IMR-90 (cell line): ENCODE measurements at regions not wholly inside any gene's neighbourhood (a gene's known extent, or its start where the extent isn't known, plus 50 kb on each side); places are given as distances from the start of the nearest gene placed in this dataset.

ENCODE experiments used
- ATAC-seq: fragments of 200-7000 bp; cut with Tn5 transposase; 2 replicates; pipeline ENCODE4 v1.9.1; 2020; ENCODE audit warnings: low read depth, mild to moderate bottlenecking, moderate library complexity
- BruUV-seq: library from RNA; stranded (reverse); fragments of 400-500 nt; replicated peaks from 2 replicates; lab custom pipeline; 2021; lab: Mats Ljungman, UMichigan
- CTCF ChIA-PET: fragments of 300-600 bp; formaldehyde crosslinking; extraction: SDS; loops from one replicate; lab custom pipeline; 2021; ENCODE audit warnings: antibody characterized with exemption; lab: Yijun Ruan, JAX
- POLR2A ChIA-PET: fragments of 300-600 bp; sonication (Branson Sonifier 250); formaldehyde crosslinking; loops from one replicate; lab custom pipeline; 2022; ENCODE audit warnings: antibody characterized with exemption; ENCODE audit not compliant: unreplicated experiment; lab: Charles Lee
- DNase-seq: peaks from one replicate; pipeline ENCODE4 v3.0.0; 2013
- H2AFZ ChIP-seq: replicated peaks from 2 replicates; pipeline ENCODE3; 2013; ENCODE audit warnings: low read length, mild to moderate bottlenecking; ENCODE audit not compliant: poor library complexity
- H2AK5ac ChIP-seq: 2 replicates; pipeline ENCODE4 v1.6.1; 2013; ENCODE audit warnings: low read depth, low read length, inconsistent platforms
- H2AK9ac ChIP-seq: replicated peaks from 2 replicates; pipeline ENCODE3; 2013; ENCODE audit warnings: mild to moderate bottlenecking, low read depth, low read length, moderate library complexity; ENCODE audit not compliant: poor library complexity
- H2BK120ac ChIP-seq: 2 replicates; pipeline ENCODE4 v1.6.1; 2013; ENCODE audit warnings: low read depth, low read length, inconsistent platforms
- H2BK15ac ChIP-seq: 3 replicates; pipeline ENCODE4 v1.6.1; 2013; ENCODE audit warnings: low read depth, low read length, inconsistent platforms
- H2BK20ac ChIP-seq: 2 replicates; pipeline ENCODE4 v1.6.1; 2013; ENCODE audit warnings: low read depth, mild to moderate bottlenecking, inconsistent platforms, low read length, moderate library complexity
- H2BK5ac ChIP-seq: 2 replicates; pipeline ENCODE4 v1.6.1; 2013; ENCODE audit warnings: mild to moderate bottlenecking, low read depth, low read length, inconsistent platforms; ENCODE audit not compliant: poor library complexity, severe bottlenecking
- H3K14ac ChIP-seq: replicated peaks from 2 replicates; pipeline ENCODE4 v1.6.1; 2013; ENCODE audit warnings: low read depth, low read length, inconsistent platforms
- H3K18ac ChIP-seq: 2 replicates; pipeline ENCODE4 v1.6.1; 2013; ENCODE audit warnings: low read depth, low read length, control low read depth
- H3K23ac ChIP-seq: 2 replicates; pipeline ENCODE4 v1.6.1; 2013; ENCODE audit warnings: low read depth, low read length, inconsistent platforms
- H3K27ac ChIP-seq: 2 replicates; pipeline ENCODE4 v1.5.1; 2013; ENCODE audit warnings: mild to moderate bottlenecking, control low read depth, low read length; ENCODE audit not compliant: insufficient read depth
- H3K27me3 ChIP-seq: 2 replicates; pipeline ENCODE4 v1.6.1; 2013; ENCODE audit warnings: low read length; ENCODE audit not compliant: control insufficient read depth, insufficient read depth
- H3K36me3 ChIP-seq: 2 replicates; pipeline ENCODE4 v1.6.1; 2013; ENCODE audit warnings: low read length, mixed read lengths; ENCODE audit not compliant: control insufficient read depth, insufficient read depth
- H3K4ac ChIP-seq: 2 replicates; pipeline ENCODE4 v1.6.1; 2013; ENCODE audit warnings: low read depth, low read length, inconsistent platforms
- H3K4me1 ChIP-seq: 2 replicates; pipeline ENCODE4 v1.6.1; 2013; ENCODE audit warnings: low read length, mixed read lengths; ENCODE audit not compliant: control insufficient read depth, insufficient read depth
- H3K4me2 ChIP-seq: 2 replicates; pipeline ENCODE4 v1.6.1; 2013; ENCODE audit warnings: low read depth, mild to moderate bottlenecking, control low read depth, low read length, moderate library complexity
- H3K4me3 ChIP-seq: 2 replicates; pipeline ENCODE4 v1.5.1; 2013; ENCODE audit warnings: low read depth, mild to moderate bottlenecking, control low read depth, low read length, moderate library complexity; ENCODE audit not compliant: insufficient read depth
- H3K56ac ChIP-seq: 2 replicates; pipeline ENCODE4 v1.6.1; 2013; ENCODE audit warnings: low read length, inconsistent platforms; ENCODE audit not compliant: insufficient read depth; ENCODE audit errors: extremely low read depth
- H3K79me1 ChIP-seq, 2 experiments: 2 replicates each; pipeline ENCODE4 v1.6.1; 2013; ENCODE audit warnings: low read length in 2 of 2, inconsistent platforms in 1 of 2, low read depth in 1 of 2
- H3K9ac ChIP-seq: 2 replicates; pipeline ENCODE4 v1.6.1; 2013; ENCODE audit warnings: low read depth, low read length, control low read depth
- H3K9me1 ChIP-seq: 2 replicates; pipeline ENCODE4 v1.6.1; 2013; ENCODE audit warnings: low read length, inconsistent platforms; ENCODE audit not compliant: insufficient read depth
- H3K9me3 ChIP-seq: 2 replicates; pipeline ENCODE4 v1.6.1; 2013; ENCODE audit warnings: low read length; ENCODE audit not compliant: control insufficient read depth, insufficient read depth
- H4K20me1 ChIP-seq: 2 replicates; pipeline ENCODE4 v1.6.1; 2013; ENCODE audit warnings: low read length, inconsistent platforms; ENCODE audit not compliant: insufficient read depth
- H4K5ac ChIP-seq: 2 replicates; pipeline ENCODE4 v1.6.1; 2013; ENCODE audit warnings: mild to moderate bottlenecking, low read depth, low read length, control low read depth
- H4K8ac ChIP-seq, 2 experiments: 2 replicates each; pipeline ENCODE4 v1.6.1; 2013; ENCODE audit warnings: low read depth in 2 of 2, low read length in 2 of 2, control low read depth in 1 of 2, inconsistent platforms in 1 of 2
- H4K91ac ChIP-seq: 2 replicates; pipeline ENCODE4 v1.6.1; 2013; ENCODE audit warnings: low read depth, low read length, inconsistent platforms; ENCODE audit not compliant: insufficient read depth
- BHLHE40 ChIP-seq: fragments of 150-350 bp; IDR thresholded peaks from 2 replicates; pipeline ENCODE4 v1.6.1; 2016; ENCODE audit warnings: mild to moderate bottlenecking, low read depth, low read length
- CEBPB ChIP-seq: IDR thresholded peaks from 2 replicates; pipeline ENCODE4 v1.6.1; 2012; ENCODE audit warnings: low read depth, low read length, improper control_type of control experiment
- CHD1 ChIP-seq: IDR thresholded peaks from 2 replicates; pipeline ENCODE4 v1.6.1; 2012; ENCODE audit warnings: low read depth, low read length, improper control_type of control experiment
- CTCF ChIP-seq: conservative IDR thresholded peaks from 2 replicates; pipeline ENCODE4 v1.5.1; 2012; ENCODE audit warnings: mild to moderate bottlenecking, low read depth, low read length, improper control_type of control experiment
- ELK1 ChIP-seq: fragments of 150-350 bp; IDR thresholded peaks from 2 replicates; pipeline ENCODE4 v1.6.1; 2016; ENCODE audit warnings: low read depth, mild to moderate bottlenecking, low read length, moderate library complexity, borderline replicate concordance
- FOS ChIP-seq: fragments of 150-350 bp; IDR thresholded peaks from 2 replicates; pipeline ENCODE4 v1.6.1; 2016; ENCODE audit warnings: low read depth, low read length
- MAFK ChIP-seq: IDR thresholded peaks from 2 replicates; pipeline ENCODE4 v1.6.1; 2012; ENCODE audit warnings: low read depth, low read length, improper control_type of control experiment
- MXI1 ChIP-seq: IDR thresholded peaks from 2 replicates; pipeline ENCODE4 v1.6.1; 2012; ENCODE audit warnings: low read depth, mild to moderate bottlenecking, low read length, moderate library complexity, borderline replicate concordance
- NFE2L2 ChIP-seq: fragments of 150-350 bp; IDR thresholded peaks from 2 replicates; pipeline ENCODE4 v1.6.1; 2016; ENCODE audit warnings: low read depth, mild to moderate bottlenecking, low read length
- POLR2A ChIP-seq: IDR thresholded peaks from 2 replicates; pipeline ENCODE4 v1.6.1; 2012; ENCODE audit warnings: mild to moderate bottlenecking, low read depth, low read length
- RAD21 ChIP-seq: IDR thresholded peaks from 2 replicates; pipeline ENCODE4 v1.6.1; 2012; ENCODE audit warnings: low read length, improper control_type of control experiment
- RCOR1 ChIP-seq: IDR thresholded peaks from 2 replicates; pipeline ENCODE4 v1.6.1; 2012; ENCODE audit warnings: mild to moderate bottlenecking, low read length, improper control_type of control experiment; ENCODE audit not compliant: insufficient replicate concordance
- RFX5 ChIP-seq: IDR thresholded peaks from 2 replicates; pipeline ENCODE4 v1.8.0; 2012; ENCODE audit warnings: low read depth, mild to moderate bottlenecking, low read length, moderate library complexity
- SMC3 ChIP-seq: fragments of 150-350 bp; IDR thresholded peaks from 2 replicates; pipeline ENCODE4 v1.6.1; 2016; ENCODE audit warnings: low read depth, mild to moderate bottlenecking, antibody characterized with exemption, low read length, moderate library complexity
- WGBS, 2 experiments: methylation state at CpG; one replicate each; pipeline versions ENCODE4 v1.1.5 to v1.1.7; 2013; ENCODE audit warnings: missing lambda C conversion rate in 2 of 2; ENCODE audit not compliant: insufficient read length in 1 of 2; ENCODE audit errors: extremely low coverage in 2 of 2; 5-methylcytosine and 5-hydroxymethylcytosine counted together
- dilution Hi-C: fragments of 300-500 bp; cut with HindIII; formaldehyde crosslinking; loops from one replicate; pipeline ENCODE4 v1.14.3; 2018; ENCODE audit warnings: low sequenced_read_pairs; ENCODE audit not compliant: unreplicated experiment
- in situ Hi-C: fragments of 300-500 bp; cut with MboI; formaldehyde crosslinking; loops from 3 replicates; pipeline ENCODE4 v1.14.3; 2019; ENCODE audit warnings: low sequenced_read_pairs, inconsistent platforms, mixed read lengths
- intact Hi-C: fragments of 100-400 bp; cut with micrococcal nuclease; formaldehyde crosslinking; loops from 2 replicates; pipeline ENCODE4 v1.10.0; 2022
- TF ChIP-seq, protein P1 (sequence below): fragments of 150-350 bp; IDR thresholded peaks from 2 replicates; pipeline ENCODE4 v1.6.1; 2017; ENCODE audit warnings: mild to moderate bottlenecking, antibody characterized with exemption, low read length, low read depth

DNA sequence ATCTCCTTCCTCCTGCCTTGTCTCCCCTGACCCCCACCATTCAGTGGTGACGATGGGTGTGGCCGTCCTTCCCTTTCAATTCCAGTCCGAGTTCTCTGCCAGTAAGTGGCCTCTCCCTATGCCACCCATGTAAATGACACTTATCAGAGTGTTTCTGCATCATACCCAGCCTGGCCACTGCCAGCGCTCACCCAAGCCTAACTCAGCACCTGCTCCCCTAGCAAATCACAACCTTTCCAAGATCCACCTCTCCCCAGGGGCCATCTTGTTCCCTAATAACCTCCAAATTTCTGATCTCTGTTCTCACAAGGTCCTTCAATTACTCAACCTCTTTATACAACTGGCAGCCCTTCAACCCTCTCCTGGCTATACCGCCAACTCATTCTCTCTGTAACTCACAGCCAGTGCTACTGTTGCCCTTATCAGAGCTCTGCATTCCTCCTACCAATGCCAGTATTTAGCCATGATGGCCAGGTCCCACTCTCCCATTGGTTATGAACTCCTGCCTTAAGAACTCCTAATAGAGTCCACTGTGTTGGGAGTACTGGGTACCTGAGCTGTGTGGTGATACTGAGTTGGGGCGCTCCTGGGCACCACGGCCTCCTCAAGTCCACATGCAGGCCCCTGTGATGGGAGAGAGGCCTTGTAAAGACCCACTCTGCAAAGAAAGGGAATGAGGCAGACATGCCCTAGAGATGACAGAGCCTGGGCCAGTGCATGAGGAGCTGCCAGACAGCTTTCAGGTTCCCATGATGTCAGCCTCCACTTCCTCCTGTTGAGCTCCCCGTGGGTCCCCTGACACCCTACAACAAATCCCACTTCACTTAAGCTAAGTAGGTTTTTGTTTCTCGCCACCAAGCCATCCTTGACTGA is 187.4 kb upstream of the RREB1 start:
- in situ Hi-C loops (no loop called here), dilution Hi-C loops (no loop called here), intact Hi-C loops (no loop called here)
- H3K18ac ChIP-seq, result no peak overlapping the region
- DNase-seq (no peak), ATAC-seq (no peak)
- no peaks in the 10 kb centered on the region for H3K4me1 ChIP-seq
- POLR2A ChIA-PET, result no interaction called here
- no peak overlapping the region for H2BK5ac ChIP-seq
- no peaks in the 10 kb centered on the region for H3K9me1 ChIP-seq
- H3K27me3 ChIP-seq, result no peaks in the 10 kb centered on the region; the same call in 1 of the 2 replicates
- no peak overlapping the region for H4K91ac ChIP-seq
- CTCF ChIA-PET, result interaction anchor here (0.6 kb wide), 1 partner anchor 358 kb away, joined by 3 read pairs; no protein-coding TSS in a partner anchor
- H2AK9ac ChIP-seq, result no peak overlapping the region
- no peak overlapping the region for H2BK15ac ChIP-seq
- H4K20me1 ChIP-seq, result no peaks in the 10 kb centered on the region
- H3K79me1 ChIP-seq, result no peaks in the 10 kb centered on the region
- H4K5ac ChIP-seq, result no peak overlapping the region
- H2AK5ac ChIP-seq, result no peak overlapping the region
- no peak overlapping the region for H2BK120ac ChIP-seq
- H2AFZ ChIP-seq, result no peak overlapping the region
- no peak overlapping the region for H3K56ac ChIP-seq
- H3K14ac ChIP-seq, result no peak overlapping the region
- 59% methylated on average over 7 of the region's 9 CpGs; no CpG with 5 or more reads in 1 of the 2 experiments for WGBS, 2 experiments
- no peak overlapping the region for H3K4me3 ChIP-seq
- H4K8ac ChIP-seq, result no peak overlapping the region
- no peak overlapping the region for H3K27ac ChIP-seq
- H3K23ac ChIP-seq, result no peak overlapping the region
- no peak overlapping the region for H3K9ac ChIP-seq
- H3K9me3 ChIP-seq, result no peaks in the 10 kb centered on the region
- H3K4me2 ChIP-seq, result no peak overlapping the region
- no TSS peak for BruUV-seq
- no peak overlapping the region for H3K4ac ChIP-seq
- H2BK20ac ChIP-seq, result no peak overlapping the region
- no peaks in the 10 kb centered on the region for H3K36me3 ChIP-seq
- TF ChIP-seq BHLHE40, result no peak
- TF ChIP-seq RFX5, result no peak
- TF ChIP-seq RCOR1, result no peak
- no peak for TF ChIP-seq MXI1
- TF ChIP-seq CHD1, result no peak
- TF ChIP-seq ELK1, result no peak
- no peak for TF ChIP-seq CTCF
- TF ChIP-seq FOS, result no peak
- TF ChIP-seq CEBPB, result no peak
- TF ChIP-seq, protein P1, sequence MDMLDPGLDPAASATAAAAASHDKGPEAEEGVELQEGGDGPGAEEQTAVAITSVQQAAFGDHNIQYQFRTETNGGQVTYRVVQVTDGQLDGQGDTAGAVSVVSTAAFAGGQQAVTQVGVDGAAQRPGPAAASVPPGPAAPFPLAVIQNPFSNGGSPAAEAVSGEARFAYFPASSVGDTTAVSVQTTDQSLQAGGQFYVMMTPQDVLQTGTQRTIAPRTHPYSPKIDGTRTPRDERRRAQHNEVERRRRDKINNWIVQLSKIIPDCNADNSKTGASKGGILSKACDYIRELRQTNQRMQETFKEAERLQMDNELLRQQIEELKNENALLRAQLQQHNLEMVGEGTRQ, result no peak
- no peak for TF ChIP-seq RAD21
- TF ChIP-seq MAFK, result no peak
- no peak for TF ChIP-seq SMC3
- TF ChIP-seq POLR2A, result no peak
- TF ChIP-seq NFE2L2, result no peak
